GM21529 (cell line): ENCODE measurements at regions not wholly inside any gene's neighbourhood (a gene's known extent, or its start where the extent isn't known, plus 50 kb on each side); places are given as distances from the start of the nearest gene placed in this dataset.

Experiments
- ATAC-seq: cut with Tn5 transposase; IDR thresholded peaks from one replicate; pipeline ENCODE4 v1.9.1; 2021; ENCODE audit not compliant: unreplicated experiment

- ATAC-seq = no peak
These were observed 498.7 kb downstream of the TENT5A start for GRCh38 chr6:81253821-81254220.

GRCh38 chr6:81252231-81252630 is 500.2 kb downstream of the TENT5A start:
- no peak for ATAC-seq

GRCh38 chr6:81246200-81246599 is 506.3 kb downstream of the TENT5A start:
- ATAC-seq = no peak

GRCh38 chr6:81242624-81243023 is 509.9 kb downstream of the TENT5A start:
- ATAC-seq = no peak

GRCh38 chr6:81241126-81242041 is 511.1 kb downstream of the TENT5A start:
- ATAC-seq = no peak

DNA sequence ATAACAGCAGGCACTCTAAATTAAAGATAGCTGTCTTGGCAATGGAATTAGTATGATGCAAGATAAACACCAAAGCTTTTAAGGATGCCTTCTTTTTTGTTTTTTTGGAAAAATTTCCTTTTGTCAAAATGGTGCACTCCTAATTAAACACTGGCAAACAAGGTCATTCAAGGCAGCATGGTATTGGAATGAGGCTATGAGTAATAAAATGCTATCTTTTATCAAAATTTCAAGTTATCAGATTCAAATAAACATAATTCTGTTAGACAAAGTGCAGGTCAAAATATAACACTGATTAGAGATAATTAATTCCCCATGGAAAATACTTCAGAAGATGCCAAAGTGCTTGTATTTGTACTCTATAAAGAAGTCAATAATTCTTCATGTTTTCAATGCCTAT is 514.1 kb downstream of the TENT5A start:
- no peak for ATAC-seq

- no peak for ATAC-seq
These were observed 515.3 kb downstream of the TENT5A start for GRCh38 chr6:81237226-81237625.

DNA sequence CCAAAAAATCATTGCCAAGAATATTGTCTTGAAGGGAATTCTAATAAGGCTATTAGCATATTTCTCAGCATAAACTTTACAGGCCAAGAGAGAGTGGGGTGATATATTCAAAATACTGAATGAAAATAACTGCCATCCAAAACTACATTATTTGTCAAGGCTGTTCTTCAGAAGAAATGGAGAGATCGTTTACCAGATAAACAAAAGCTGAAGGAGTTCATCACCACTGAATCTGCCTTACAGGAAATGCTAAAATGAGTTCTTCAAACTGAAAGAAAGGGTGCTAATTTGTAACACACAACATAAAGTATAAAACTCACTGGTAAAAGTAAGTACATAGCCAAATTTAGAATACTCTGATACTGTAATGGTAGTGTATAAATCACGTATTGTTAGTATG is 517.0 kb downstream of the TENT5A start:
- no peak for ATAC-seq

DNA sequence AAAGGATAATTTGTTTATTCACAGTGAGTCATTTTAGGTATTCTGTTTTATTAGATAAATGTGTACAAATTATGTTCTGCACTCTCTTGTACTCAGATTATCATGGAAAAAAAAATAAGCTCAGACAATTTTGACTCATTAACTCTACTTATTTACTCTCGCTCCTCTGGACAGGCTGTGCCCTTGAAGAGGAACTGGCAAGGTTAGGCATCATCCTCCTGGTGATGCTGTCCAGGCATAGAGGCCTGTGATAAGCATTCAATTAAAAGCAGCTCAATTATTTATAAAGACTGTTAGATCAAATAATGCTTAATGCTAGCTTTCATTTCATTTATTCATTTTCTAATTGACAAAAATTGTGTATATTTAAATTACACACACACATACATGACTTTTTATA is 518.5 kb downstream of the TENT5A start:
- ATAC-seq = no peak

- no peak for ATAC-seq
These were observed 523.4 kb downstream of the TENT5A start for GRCh38 chr6:81228912-81229555.

GRCh38 chr6:81226957-81227356 is 525.5 kb downstream of the TENT5A start:
- ATAC-seq = no peak

- ATAC-seq = no peak
These were observed 535.8 kb downstream of the TENT5A start for GRCh38 chr6:81216668-81217067.

DNA sequence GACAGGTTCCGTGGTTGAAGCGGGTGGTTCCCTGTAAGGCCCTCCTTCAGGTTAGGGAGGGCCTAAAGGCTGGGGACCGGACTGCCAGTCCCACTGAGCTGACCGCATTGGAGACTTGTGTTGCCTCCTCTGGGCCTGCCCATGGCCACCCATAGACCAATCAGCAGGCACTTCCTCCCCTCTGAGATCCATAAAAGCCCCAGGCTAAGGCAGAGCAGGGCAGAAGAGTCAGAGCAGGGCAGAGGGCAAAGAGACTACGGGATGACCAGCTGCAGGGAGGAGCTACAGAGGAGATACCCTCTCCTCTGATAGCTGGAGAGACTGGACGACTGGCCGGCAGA is 537.4 kb downstream of the TENT5A start:
- no peak for ATAC-seq

DNA sequence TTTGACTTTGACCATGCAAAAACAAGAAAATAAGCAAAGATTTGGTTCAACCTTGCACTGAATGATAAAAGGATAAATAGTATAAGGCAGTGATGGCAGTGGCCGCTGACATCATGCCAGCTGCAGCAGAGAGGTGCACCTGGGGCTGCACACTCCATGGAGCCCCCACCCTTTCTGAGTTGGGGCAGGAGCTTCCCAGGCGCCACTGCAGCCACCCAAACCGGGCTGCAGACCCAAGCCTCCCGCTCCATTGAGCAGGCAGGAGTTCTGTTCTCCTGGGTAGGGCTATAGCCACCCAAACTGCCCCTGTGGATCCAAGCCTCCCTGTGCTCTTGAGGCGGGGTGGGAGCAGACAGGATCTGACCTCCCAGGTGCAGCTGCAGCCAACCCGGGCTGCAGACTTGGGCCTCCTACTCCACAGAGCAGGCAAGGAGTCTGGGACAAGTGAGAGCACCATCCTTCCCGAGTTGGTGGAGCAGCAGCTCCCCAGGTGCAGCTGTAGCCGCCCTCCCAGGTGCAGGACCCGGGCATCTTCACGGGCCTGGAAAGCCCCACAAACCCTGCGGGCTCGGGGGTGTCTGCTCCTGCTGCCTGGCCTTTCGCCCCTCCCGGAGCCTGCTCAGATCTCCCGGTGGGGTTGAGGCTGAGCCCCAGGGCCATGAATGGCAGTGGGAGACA is 537.9 kb downstream of the TENT5A start:
- no peak for ATAC-seq

GRCh38 chr6:81204731-81205130 is 547.8 kb downstream of the TENT5A start:
- ATAC-seq = no peak

- ATAC-seq = no peak
These were observed 558.1 kb downstream of the TENT5A start for GRCh38 chr6:81194374-81194773.

DNA sequence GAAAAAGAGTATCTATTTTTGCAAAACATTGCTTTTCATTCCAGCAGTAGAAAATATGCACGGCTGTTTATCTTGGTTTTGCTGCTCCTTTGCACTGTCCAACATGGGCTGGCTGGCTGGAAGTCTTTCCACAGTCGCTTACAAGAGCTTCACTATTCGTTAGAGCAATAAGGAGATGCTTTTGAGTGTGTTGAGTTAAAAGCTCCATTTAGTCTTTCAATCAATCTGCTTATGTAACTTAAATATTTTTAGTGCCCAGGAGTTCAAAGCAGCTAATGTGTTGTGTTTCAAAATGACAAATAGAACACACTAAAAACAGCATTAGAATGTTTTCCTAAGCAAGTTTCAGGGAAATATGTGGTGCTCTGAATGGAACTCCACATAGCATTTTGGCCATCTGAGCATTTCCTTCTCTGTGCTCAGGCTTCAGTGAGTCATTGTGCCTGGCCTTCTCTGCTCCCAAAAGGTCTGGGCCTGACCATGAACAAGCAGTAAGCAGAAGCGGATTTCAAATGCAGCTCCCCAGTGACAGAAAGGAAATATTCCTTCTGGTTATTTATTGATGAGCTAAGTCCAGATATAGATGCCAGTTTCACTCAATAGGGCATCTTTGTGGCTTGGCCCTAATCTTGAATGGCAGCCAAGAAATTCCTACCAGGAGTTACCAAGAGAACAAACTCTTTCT is 580.3 kb downstream of the TENT5A start:
- ATAC-seq = no peak

- no peak for ATAC-seq
These were observed 583.3 kb downstream of the TENT5A start for GRCh38 chr6:81169166-81169565.

- ATAC-seq = no peak
These were observed 585.7 kb downstream of the TENT5A start for GRCh38 chr6:81166770-81167169.

DNA sequence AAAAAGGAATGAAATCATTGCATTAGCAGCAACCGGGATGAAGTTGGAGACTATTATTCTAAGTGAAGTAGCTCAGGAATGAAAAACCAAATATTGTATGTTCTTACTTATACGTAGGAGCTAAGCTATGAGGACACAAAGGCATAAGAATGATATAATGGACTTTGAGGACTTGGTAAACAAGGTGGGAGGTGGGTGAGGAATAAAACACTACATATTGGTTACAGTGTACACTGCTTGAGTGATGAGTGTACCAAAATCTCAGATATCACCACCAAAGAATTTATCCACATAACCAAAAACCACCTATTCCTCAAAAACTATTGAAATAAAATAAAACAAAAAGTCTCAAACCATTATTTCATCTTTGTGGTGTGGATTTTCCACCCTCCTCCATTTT is 593.5 kb downstream of the TENT5A start:
- no peak for ATAC-seq

GRCh38 chr6:81148751-81149150 is 603.7 kb downstream of the TENT5A start:
- ATAC-seq = no peak
